Natural killer cell treated with Interleukin-12 subunit alpha and Interleukin-12 subunit beta and Interleukin-15 and Interleukin-18, amount 100 ng/mL, for 72 hours (primary cell): ENCODE measurements at regions not wholly inside any gene's neighbourhood (a gene's known extent, or its start where the extent isn't known, plus 50 kb on each side); places are given as distances from the start of the nearest gene placed in this dataset.

ENCODE experiments used
- ATAC-seq, 2 donors: fragments of 150-1000 bp; cut with Tn5 transposase in 1 of 2; sonication (Bioruptor Pico), chemical (Tn5 transposase) in 1 of 2; 2 replicates each; pipeline ENCODE4 v1.10.0; 2021
- DNase-seq: peaks from one replicate; pipeline ENCODE4 v3.0.0; 2022; ENCODE audit warnings: low spot score
- H3K27ac Mint-ChIP-seq, 2 donors: 1 replicate in 1 of 2; 2 replicates in 1 of 2; pipeline ENCODE4 v1.8.0; 2022; ENCODE audit warnings: mixed read lengths in 2 of 2, mild to moderate bottlenecking in 1 of 2, moderate library complexity in 1 of 2
- H3K27me3 Mint-ChIP-seq, 2 donors: 1 replicate in 1 of 2; 2 replicates in 1 of 2; pipeline ENCODE4 v1.8.0; 2022; ENCODE audit warnings: mixed read lengths in 2 of 2
- H3K36me3 Mint-ChIP-seq: one replicate; pipeline ENCODE4 v1.8.0; 2022; ENCODE audit warnings: mixed read lengths
- H3K4me1 Mint-ChIP-seq, 2 donors: 1 replicate in 1 of 2; 2 replicates in 1 of 2; pipeline ENCODE4 v1.8.0; 2022; ENCODE audit warnings: low read depth in 2 of 2, mixed read lengths in 2 of 2, mild to moderate bottlenecking in 1 of 2
- H3K4me3 Mint-ChIP-seq: one replicate; pipeline ENCODE4 v1.8.0; 2022; ENCODE audit warnings: mixed read lengths
- H3K9me3 Mint-ChIP-seq: 2 replicates; pipeline ENCODE4 v1.8.0; 2022; ENCODE audit warnings: mixed read lengths

DNA sequence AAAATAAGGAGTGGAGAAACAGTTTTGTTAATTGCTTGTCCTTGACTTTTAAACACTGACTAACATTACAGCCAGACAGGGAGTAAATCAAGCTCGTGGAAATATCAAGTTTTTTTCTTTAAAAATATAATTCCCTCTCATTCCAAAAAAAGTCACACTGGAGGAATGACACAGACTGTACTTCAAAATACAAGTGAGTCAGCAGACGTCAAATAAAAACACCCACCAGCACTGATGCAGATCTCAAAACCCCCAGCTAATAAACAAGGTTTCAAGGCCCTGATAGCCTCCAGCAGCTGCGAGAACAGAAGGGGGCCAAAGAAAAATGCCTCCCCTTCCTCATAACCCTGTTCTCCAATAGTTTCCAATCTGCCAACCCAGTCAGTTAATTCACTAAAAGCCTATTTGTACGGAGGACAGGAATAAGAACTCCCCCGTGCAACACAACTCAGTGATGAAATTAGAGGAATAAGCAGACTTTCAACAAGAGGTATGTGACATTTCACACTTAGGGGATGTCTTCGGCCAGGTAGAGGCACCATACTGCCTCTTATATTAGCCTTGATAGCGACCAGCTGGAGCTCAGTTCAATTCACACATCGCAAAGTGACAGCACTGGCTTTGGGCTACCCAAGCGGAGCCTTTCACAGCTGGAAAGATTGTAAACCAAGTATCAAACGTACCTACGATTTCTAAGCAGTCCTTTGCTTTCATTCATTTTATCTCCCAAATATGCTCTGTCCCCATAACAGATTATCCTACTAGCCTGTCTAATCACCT, 561.0 kb upstream of the KLF12 start:
- Mint-ChIP-seq H3K9me3 (no peaks in the 10 kb centered on the region), H3K27me3 (peaks cover 2 to 3% of the 10 kb centered on the region in 2 donors), H3K36me3 (no peaks in the 10 kb centered on the region), H3K4me3 (no peak overlapping the region), H3K27ac (no peak overlapping the region), H3K4me1 (no peaks in the 10 kb centered on the region)
- no peak for DNase-seq
- no peak for ATAC-seq

DNA sequence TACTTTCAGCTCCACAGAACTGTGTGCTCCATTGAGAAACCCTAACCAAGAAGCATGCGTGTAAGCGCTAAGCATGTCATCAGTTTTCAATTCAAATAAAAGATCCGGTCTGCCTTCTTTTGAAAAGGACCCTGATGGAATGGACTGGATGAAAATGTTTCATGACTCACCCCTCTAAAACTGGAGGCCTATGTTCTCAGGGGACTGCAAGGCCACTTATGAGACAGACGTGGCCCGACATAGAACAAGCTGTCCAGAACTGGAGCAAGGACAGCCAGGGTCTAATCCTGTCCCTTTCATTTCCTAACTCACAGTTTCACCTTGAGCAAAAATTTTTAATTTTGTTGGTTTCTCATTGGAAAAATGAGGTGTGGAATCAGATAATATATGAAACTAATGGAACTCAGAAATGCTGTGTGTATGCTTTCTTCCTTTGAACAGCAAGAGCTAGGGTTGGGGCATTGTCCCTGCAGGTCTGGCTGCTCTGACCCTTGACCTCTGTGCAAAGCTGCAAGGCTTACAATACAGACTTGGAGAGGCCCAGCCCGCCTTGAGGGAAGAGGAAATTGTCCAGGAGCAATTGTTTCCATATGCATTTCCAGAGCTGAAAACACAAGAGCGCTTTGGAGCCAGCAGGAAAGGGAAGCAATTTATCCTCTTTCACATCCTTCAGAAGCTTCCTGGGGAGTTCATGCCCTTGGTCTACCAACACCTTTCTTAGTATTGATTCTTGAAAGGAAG, 553.4 kb upstream of the KLF12 start:
- DNase-seq: no peak
- no peak for ATAC-seq
- H3K9me3 Mint-ChIP-seq: no peaks in the 10 kb centered on the region
- H3K4me3 Mint-ChIP-seq: no peak overlapping the region
- H3K27ac Mint-ChIP-seq: no peak overlapping the region
- H3K36me3 Mint-ChIP-seq: no peaks in the 10 kb centered on the region
- H3K27me3 Mint-ChIP-seq: peaks cover 0 to 7% of the 10 kb centered on the region in 2 donors
- no peaks in the 10 kb centered on the region for H3K4me1 Mint-ChIP-seq

GRCh38 chr13:74683411-74683810, 549.2 kb upstream of the KLF12 start:
- H3K4me3 Mint-ChIP-seq: no peak overlapping the region
- H3K9me3 Mint-ChIP-seq: no peaks in the 10 kb centered on the region
- H3K4me1 Mint-ChIP-seq: no peaks in the 10 kb centered on the region
- no peaks in the 10 kb centered on the region for H3K36me3 Mint-ChIP-seq
- DNase-seq: no peak
- no peak overlapping the region for H3K27ac Mint-ChIP-seq
- peaks cover 3 to 14% of the 10 kb centered on the region in 2 donors for H3K27me3 Mint-ChIP-seq
- no peak for ATAC-seq

GRCh38 chr13:74682746-74683145, 548.5 kb upstream of the KLF12 start:
- ATAC-seq (no peak), DNase-seq (no peak)
- Mint-ChIP-seq H3K27me3 (peaks cover 3 to 14% of the 10 kb centered on the region in 2 donors), H3K4me1 (no peaks in the 10 kb centered on the region), H3K9me3 (no peaks in the 10 kb centered on the region), H3K27ac (no peak overlapping the region), H3K36me3 (no peaks in the 10 kb centered on the region), H3K4me3 (no peak overlapping the region)

DNA sequence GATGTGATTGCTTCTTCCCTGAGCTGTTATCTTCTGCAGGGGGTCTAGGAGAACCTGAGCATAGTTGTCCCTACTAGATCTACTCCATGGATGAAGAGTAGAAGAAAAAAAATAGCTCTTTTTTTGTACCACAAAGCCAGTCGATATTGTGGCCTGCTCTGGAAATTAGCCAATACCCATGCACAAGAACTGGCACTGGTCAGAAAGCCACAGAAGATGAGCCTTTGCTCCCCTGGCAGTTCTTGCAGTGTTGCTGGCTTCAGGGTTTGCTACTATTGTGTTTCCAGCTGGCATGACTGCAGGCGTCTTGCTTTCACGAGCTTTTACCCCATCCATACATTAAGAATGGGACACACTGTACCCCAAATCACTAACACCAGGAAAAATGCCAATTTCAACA, 547.7 kb upstream of the KLF12 start:
- Mint-ChIP-seq H3K27me3 (peaks cover 3 to 21% of the 10 kb centered on the region in 2 donors), H3K36me3 (no peaks in the 10 kb centered on the region), H3K4me3 (no peak overlapping the region), H3K4me1 (no peaks in the 10 kb centered on the region), H3K27ac (no peak overlapping the region), H3K9me3 (no peaks in the 10 kb centered on the region)
- ATAC-seq: no peak
- DNase-seq: no peak

GRCh38 chr13:74678308-74678965, 544.2 kb upstream of the KLF12 start:
- Mint-ChIP-seq H3K36me3 (no peaks in the 10 kb centered on the region), H3K9me3 (no peaks in the 10 kb centered on the region), H3K4me3 (no peak overlapping the region), H3K4me1 (no peaks in the 10 kb centered on the region), H3K27ac (no peak overlapping the region), H3K27me3 (peaks cover 5 to 33% of the 10 kb centered on the region in 2 donors)
- ATAC-seq: no peak
- DNase-seq: no peak

GRCh38 chr13:74675972-74676371, 541.8 kb upstream of the KLF12 start:
- Mint-ChIP-seq H3K36me3 (no peaks in the 10 kb centered on the region), H3K4me3 (no peak overlapping the region), H3K9me3 (no peaks in the 10 kb centered on the region), H3K27ac (no peak overlapping the region), H3K27me3 (peaks cover 7 to 36% of the 10 kb centered on the region in 2 donors), H3K4me1 (no peaks in the 10 kb centered on the region)
- DNase-seq (no peak), ATAC-seq (no peak)

- H3K9me3 Mint-ChIP-seq: no peaks in the 10 kb centered on the region
- H3K27me3 Mint-ChIP-seq: peaks cover 4 to 29% of the 10 kb centered on the region in 2 donors
- H3K27ac Mint-ChIP-seq: no peak overlapping the region
- no peaks in the 10 kb centered on the region for H3K36me3 Mint-ChIP-seq
- ATAC-seq: no peak
- DNase-seq: no peak
- H3K4me3 Mint-ChIP-seq: no peak overlapping the region
- H3K4me1 Mint-ChIP-seq: no peaks in the 10 kb centered on the region
Observed at GRCh38 chr13:74675182-74675581, 541.0 kb upstream of the KLF12 start.

GRCh38 chr13:74674720-74675119, 540.5 kb upstream of the KLF12 start:
- no peaks in the 10 kb centered on the region for H3K4me1 Mint-ChIP-seq
- H3K27me3 Mint-ChIP-seq: peaks cover 4 to 25% of the 10 kb centered on the region in 2 donors
- DNase-seq (no peak), ATAC-seq (no peak)
- H3K4me3 Mint-ChIP-seq: no peak overlapping the region
- H3K27ac Mint-ChIP-seq: no peak overlapping the region
- H3K36me3 Mint-ChIP-seq: no peaks in the 10 kb centered on the region
- H3K9me3 Mint-ChIP-seq: no peaks in the 10 kb centered on the region

- Mint-ChIP-seq H3K27ac (no peak overlapping the region), H3K9me3 (no peaks in the 10 kb centered on the region), H3K4me3 (no peak overlapping the region), H3K4me1 (no peaks in the 10 kb centered on the region), H3K36me3 (no peaks in the 10 kb centered on the region), H3K27me3 (peaks cover 12 to 35% of the 10 kb centered on the region in 2 donors)
- ATAC-seq (peak; percentile 27 to 60), DNase-seq (no peak)
Observed at GRCh38 chr13:74669149-74669548, 534.9 kb upstream of the KLF12 start.

DNA sequence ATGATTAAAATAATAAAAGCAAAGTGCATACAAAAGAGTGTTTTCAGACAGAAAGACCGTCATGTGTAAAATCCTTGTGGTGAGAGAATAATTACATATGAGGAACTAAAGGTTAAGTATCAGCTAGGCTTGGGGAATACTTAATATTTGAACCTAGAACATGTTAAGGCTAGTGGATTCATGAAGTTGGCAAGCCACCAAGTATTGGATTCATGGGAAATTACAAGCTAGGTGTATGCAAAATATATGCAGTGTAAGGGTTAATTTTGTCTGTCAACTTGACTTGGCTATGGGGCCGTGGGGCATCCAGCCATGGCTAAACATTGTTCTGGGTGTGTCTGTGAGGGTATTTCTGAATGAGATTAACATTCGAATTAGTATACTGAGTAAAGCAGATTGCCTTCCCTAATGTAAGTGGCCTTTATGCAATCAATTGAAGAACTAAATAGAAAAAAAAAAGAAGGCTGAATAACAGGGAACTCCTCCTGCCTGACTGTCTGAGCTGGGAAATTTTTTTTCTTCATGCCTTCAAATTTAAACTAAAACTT, 533.5 kb upstream of the KLF12 start:
- no peak for DNase-seq
- H3K27ac Mint-ChIP-seq: no peak overlapping the region
- H3K9me3 Mint-ChIP-seq: no peaks in the 10 kb centered on the region
- no peak overlapping the region for H3K4me3 Mint-ChIP-seq
- no peaks in the 10 kb centered on the region for H3K4me1 Mint-ChIP-seq
- H3K36me3 Mint-ChIP-seq: no peaks in the 10 kb centered on the region
- no peak for ATAC-seq
- peaks cover 10 to 30% of the 10 kb centered on the region in 2 donors for H3K27me3 Mint-ChIP-seq

DNA sequence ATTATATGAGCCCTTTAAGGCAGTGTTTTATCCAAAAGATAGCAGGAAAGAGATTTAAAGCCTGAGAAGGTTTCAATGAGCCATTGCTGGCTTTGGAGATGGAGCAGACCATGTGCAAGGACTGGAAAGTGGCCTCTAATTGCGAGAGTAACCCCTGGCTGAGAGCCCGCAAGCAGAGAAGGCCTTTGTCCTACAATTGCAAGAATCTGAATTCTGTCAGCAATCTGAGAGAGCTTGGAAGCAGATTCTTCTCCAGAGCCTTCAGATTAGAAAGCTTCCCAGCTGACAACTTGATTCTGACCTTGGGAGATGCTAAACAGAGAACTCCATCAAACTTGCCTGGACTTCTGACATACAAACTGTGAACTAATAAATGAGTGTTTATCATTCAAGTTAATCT, 528.7 kb upstream of the KLF12 start:
- Mint-ChIP-seq H3K4me1 (no peaks in the 10 kb centered on the region), H3K27ac (no peak overlapping the region), H3K36me3 (no peaks in the 10 kb centered on the region), H3K4me3 (no peak overlapping the region), H3K27me3 (peaks cover 6 to 16% of the 10 kb centered on the region in 2 donors), H3K9me3 (no peaks in the 10 kb centered on the region)
- DNase-seq (no peak), ATAC-seq (no peak)

DNA sequence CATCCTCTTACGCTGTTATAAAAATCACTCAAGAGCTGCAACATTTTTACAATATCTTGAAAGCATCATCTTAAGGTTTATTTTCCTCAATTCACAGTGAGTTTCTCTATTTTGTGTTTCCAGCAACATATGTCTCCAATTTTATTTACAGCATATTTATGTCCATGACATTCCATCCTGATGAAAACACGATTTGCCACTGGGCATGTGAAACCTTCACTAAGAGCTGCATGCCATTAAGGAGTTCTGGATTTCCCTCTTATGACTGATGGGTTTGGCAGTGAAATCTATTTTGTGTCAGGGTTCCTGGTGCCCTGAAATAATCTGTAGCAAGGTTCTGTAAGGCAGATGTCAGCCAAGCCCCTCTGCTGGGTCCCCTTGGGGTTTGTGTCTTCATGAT, 527.6 kb upstream of the KLF12 start:
- Mint-ChIP-seq H3K4me1 (no peaks in the 10 kb centered on the region), H3K9me3 (no peaks in the 10 kb centered on the region)
- no peak for ATAC-seq

GRCh38 chr13:74657765-74658164, 523.6 kb upstream of the KLF12 start:
- Mint-ChIP-seq H3K4me3 (no peak overlapping the region), H3K27ac (no peak overlapping the region), H3K36me3 (no peaks in the 10 kb centered on the region), H3K9me3 (no peaks in the 10 kb centered on the region), H3K4me1 (no peaks in the 10 kb centered on the region), H3K27me3 (peaks cover 6% of the 10 kb centered on the region in 2 donors)
- DNase-seq (no peak), ATAC-seq (no peak)

More for the DNA sequence above, 527.6 kb upstream of the KLF12 start:
- Mint-ChIP-seq H3K27ac (no peak overlapping the region), H3K27me3 (peaks cover 6 to 15% of the 10 kb centered on the region in 2 donors), H3K36me3 (no peaks in the 10 kb centered on the region), H3K4me3 (no peak overlapping the region)
- DNase-seq: no peak
